ENCODE measurements at regions not wholly inside any gene's neighbourhood (a gene's known extent, or its start where the extent isn't known, plus 50 kb on each side); places are given as distances from the start of the nearest gene placed in this dataset.

DNA sequence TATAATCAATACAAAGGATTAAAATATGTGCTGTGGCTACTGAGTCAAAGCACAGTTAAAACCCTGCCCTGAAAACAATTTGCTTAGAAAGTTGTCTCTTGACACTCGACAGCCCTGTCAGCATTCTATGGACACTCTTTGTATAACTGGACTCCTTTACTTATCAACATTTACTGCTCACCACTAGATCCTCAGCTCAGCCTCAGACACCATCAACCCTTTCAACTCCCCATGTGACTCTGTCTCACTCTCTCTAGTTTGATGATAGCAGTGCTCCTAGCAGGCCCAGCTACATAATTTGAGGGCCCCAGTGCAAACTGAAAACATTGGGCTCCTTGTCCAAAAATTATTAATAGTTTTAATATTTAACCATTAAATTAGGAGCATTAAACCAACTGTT is 181.8 kb downstream of the TENT5A start:
- TF ChIP-seq POLR2A (IDR thresholded peaks at IDR 0.05): no peak
- TF ChIP-seq, protein P1, sequence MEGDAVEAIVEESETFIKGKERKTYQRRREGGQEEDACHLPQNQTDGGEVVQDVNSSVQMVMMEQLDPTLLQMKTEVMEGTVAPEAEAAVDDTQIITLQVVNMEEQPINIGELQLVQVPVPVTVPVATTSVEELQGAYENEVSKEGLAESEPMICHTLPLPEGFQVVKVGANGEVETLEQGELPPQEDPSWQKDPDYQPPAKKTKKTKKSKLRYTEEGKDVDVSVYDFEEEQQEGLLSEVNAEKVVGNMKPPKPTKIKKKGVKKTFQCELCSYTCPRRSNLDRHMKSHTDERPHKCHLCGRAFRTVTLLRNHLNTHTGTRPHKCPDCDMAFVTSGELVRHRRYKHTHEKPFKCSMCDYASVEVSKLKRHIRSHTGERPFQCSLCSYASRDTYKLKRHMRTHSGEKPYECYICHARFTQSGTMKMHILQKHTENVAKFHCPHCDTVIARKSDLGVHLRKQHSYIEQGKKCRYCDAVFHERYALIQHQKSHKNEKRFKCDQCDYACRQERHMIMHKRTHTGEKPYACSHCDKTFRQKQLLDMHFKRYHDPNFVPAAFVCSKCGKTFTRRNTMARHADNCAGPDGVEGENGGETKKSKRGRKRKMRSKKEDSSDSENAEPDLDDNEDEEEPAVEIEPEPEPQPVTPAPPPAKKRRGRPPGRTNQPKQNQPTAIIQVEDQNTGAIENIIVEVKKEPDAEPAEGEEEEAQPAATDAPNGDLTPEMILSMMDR (IDR thresholded peaks at IDR 0.05): no peak
- no peak overlapping the region for H3K4me3 ChIP-seq (ENCODE audit: low read depth, poor library complexity, severe bottlenecking)
- intact Hi-C loops (cut with DNase I; ENCODE audit: low total_unique reads): no loop called here
- WGBS, 2 donors: 92 to 93% methylated on average over 1 of the region's 1 CpG
- DNase-seq (ENCODE audit: low spot score in 2 of 2): no peak

DNA sequence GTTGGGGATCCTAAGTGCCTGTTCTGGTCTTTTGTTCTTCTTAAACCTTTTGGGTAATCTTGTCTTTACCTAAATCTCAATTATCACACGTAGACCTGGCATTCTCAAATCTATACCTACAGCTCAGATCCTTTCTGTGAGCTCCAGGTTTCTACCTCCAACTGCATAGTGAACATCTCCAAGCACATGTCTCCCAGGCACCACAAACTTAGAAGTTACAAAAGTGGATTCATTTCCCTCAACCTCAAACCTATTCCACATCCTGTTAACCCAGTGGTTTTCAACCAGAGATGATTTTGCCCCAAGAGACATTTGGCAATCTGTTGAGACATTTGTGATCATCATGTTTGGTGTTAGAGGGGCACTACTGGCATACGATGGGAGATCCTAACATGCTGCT is 183.5 kb downstream of the TENT5A start:
- DNase-seq (ENCODE audit: low spot score in 2 of 2): no peak
- WGBS, 2 donors: 84 to 87% methylated on average over 2 of the region's 2 CpGs
- intact Hi-C loops (cut with DNase I; ENCODE audit: low total_unique reads): no loop called here

DNA sequence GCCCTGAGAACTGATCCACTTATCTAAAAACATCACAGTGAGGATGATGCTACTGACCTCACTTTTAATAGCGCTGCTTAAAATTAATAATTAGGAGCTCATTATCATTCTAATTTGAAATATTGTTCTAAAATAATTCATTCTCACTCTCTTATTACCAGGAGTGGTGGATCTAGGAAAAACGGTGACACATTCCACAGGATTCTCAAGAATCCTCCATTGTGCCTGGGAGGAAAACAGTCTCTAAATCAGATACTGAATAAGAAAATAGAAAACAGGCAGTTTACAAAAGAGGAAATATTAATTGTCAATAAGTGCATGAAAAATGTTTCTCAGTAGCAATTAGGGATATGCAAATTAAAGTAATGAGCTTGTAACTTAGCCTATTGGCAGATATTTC is 187.4 kb downstream of the TENT5A start:
- no peak for DNase-seq (ENCODE audit: low spot score in 2 of 2)
- whole genome bisulfite sequencing, 2 donors: 64 to 68% methylated on average over 2 of the region's 2 CpGs
- intact Hi-C loops (cut with DNase I; ENCODE audit: low total_unique reads): no loop called here
- no peak overlapping the region for H3K4me3 ChIP-seq (ENCODE audit: low read depth, poor library complexity, severe bottlenecking)
- TF ChIP-seq, protein P1 (IDR thresholded peaks at IDR 0.05): no peak
- TF ChIP-seq POLR2A (IDR thresholded peaks at IDR 0.05): no peak

More for the DNA sequence above, 183.5 kb downstream of the TENT5A start:
- TF ChIP-seq POLR2A (IDR thresholded peaks at IDR 0.05): no peak
- TF ChIP-seq, protein P1 (IDR thresholded peaks at IDR 0.05): no peak
- no peak overlapping the region for H3K4me3 ChIP-seq (ENCODE audit: low read depth, poor library complexity, severe bottlenecking)

DNA sequence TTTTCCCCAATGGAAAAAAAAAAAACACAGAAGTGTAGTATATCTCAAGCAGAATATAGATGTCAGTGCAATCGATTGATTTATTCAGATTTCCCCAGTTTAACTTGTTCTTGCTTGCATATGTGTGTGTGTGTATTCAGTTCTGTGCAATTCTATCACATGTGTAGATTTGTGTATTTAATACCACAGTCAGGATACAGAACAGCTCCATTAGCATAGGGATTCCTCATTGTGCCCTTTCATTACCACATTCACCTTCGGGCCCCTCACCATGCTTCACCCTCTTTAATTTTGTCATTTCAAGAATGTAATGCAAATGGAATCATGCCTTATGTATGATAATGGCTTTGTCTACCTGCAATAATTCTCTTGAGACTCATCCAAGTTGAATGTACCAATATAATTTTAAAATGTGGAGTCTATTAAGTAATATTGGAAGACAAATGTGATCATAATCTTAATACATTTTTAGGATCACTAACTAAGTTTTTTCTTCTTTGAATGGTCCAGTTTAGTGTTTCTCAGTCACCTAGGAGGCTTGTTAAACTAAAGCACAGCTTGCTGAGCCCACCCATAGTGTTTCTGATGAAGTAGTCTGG is 187.9 kb downstream of the TENT5A start:
- no peak overlapping the region for H3K4me3 ChIP-seq (ENCODE audit: low read depth, poor library complexity, severe bottlenecking)
- intact Hi-C loops (cut with DNase I; ENCODE audit: low total_unique reads): no loop called here
- DNase-seq (ENCODE audit: low spot score in 2 of 2): no peak
- 73 to 74% methylated on average over 2 of the region's 2 CpGs for WGBS, 2 donors
- TF ChIP-seq, protein P1 (IDR thresholded peaks at IDR 0.05): no peak
- TF ChIP-seq POLR2A (IDR thresholded peaks at IDR 0.05): no peak

DNA sequence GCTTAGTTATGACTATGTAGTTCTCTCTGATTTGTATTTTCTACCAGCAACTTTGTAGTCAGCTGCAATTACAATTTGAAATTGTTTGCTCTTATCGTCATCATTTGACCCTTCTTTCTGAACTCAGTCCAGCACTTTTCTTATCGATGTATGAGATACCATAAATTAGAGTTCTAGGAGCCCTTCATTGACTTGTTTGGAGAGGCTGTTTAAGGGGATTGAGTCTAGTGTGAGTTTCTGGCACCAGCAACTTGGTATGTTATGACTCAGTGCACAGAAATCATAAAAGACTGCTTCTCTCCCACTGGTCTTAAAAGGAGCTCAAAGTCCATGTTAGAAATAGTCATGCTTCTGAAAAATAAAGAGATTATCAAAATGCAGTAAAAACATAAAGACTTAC is 190.3 kb downstream of the TENT5A start:
- intact Hi-C loops (cut with DNase I; ENCODE audit: low total_unique reads): no loop called here
- 24 to 37% methylated on average over 2 of the region's 2 CpGs for WGBS, 2 donors
- TF ChIP-seq POLR2A (IDR thresholded peaks at IDR 0.05): no peak
- TF ChIP-seq, protein P1 (IDR thresholded peaks at IDR 0.05): no peak
- H3K4me3 ChIP-seq (ENCODE audit: low read depth, poor library complexity, severe bottlenecking): no peak overlapping the region
- no peak for DNase-seq (ENCODE audit: low spot score in 2 of 2)

DNA sequence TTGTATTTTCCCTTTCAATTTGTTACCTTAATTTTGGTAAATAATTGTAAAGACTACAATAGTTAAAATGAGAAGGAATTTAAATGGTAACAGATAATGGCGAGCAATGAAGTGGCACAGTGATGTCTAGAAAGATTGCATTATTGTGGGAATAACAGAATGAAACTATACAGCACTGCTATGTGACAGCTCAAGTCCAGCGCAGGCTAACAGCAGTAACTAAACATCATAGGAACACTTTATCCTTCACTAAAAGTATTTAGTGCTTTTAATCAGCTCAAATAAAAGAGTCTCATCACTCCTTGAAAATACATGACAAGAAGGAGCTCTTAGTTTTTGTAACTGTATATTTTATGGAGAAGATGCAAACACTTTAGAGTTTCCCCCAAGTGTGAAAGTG is 190.8 kb downstream of the TENT5A start:
- TF ChIP-seq, protein P1 (IDR thresholded peaks at IDR 0.05): no peak
- TF ChIP-seq POLR2A (IDR thresholded peaks at IDR 0.05): no peak
- DNase-seq (ENCODE audit: low spot score in 2 of 2): no peak
- WGBS, 2 donors: 82 to 87% methylated on average over 2 of the region's 2 CpGs
- intact Hi-C loops (cut with DNase I; ENCODE audit: low total_unique reads): no loop called here
- H3K4me3 ChIP-seq (ENCODE audit: low read depth, poor library complexity, severe bottlenecking): no peak overlapping the region

Data from lower leg skin (tissue), 4 donors.